Skeletal muscle satellite cell (primary cell): ENCODE measurements at regions not wholly inside any gene's neighbourhood (a gene's known extent, or its start where the extent isn't known, plus 50 kb on each side); places are given as distances from the start of the nearest gene placed in this dataset.

ENCODE experiments used
- H3K27me3 ChIP-seq: 2 replicates; pipeline ENCODE4 v1.7.0; 2013; ENCODE audit warnings: low read length; ENCODE audit not compliant: control insufficient read depth, insufficient read depth
- H3K36me3 ChIP-seq: 2 replicates; pipeline ENCODE4 v1.7.0; 2013; ENCODE audit warnings: mild to moderate bottlenecking, control low read depth, low read length; ENCODE audit not compliant: insufficient read depth
- H3K4me1 ChIP-seq: 2 replicates; pipeline ENCODE4 v1.7.0; 2013; ENCODE audit warnings: low read length; ENCODE audit not compliant: control insufficient read depth, insufficient read depth
- H3K4me2 ChIP-seq: 2 replicates; pipeline ENCODE4 v1.7.0; 2013; ENCODE audit warnings: mild to moderate bottlenecking, low read length
- H3K4me3 ChIP-seq: 2 replicates; pipeline ENCODE4 v1.7.0; 2013; ENCODE audit warnings: low read length
- H3K9ac ChIP-seq: 2 replicates; pipeline ENCODE4 v1.7.0; 2013; ENCODE audit warnings: mild to moderate bottlenecking, low read depth, low read length, moderate library complexity
- H3K9me3 ChIP-seq: replicated peaks from 2 replicates; pipeline ENCODE4 v1.7.0; 2013; ENCODE audit warnings: mild to moderate bottlenecking, control low read depth, low read length

DNA sequence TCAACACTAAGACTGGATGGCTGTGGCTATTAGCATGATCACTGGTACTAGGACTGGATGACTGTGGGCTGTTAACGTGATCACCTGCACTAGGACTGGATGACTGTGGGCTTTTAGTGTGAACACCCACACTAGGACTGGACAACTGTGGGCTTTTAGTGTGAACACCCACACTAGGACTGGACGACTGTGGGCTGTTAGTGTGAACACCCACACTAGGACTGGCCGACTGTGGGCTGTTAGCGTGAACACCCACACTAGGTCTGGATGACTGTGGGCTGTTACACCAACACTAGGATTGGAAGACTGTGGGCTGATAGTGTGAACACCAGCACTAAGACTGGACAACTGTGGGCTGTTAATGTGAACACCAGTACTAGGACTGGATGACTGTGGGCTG lies 329.2 kb downstream of the OSTF1 start:
- Histone ChIP-seq H3K9ac (no peak overlapping the region), H3K4me1 (no peaks in the 10 kb centered on the region), H3K4me2 (no peak overlapping the region), H3K36me3 (no peaks in the 10 kb centered on the region), H3K4me3 (no peak overlapping the region), H3K9me3 (no peaks in the 10 kb centered on the region), H3K27me3 (no peaks in the 10 kb centered on the region)

DNA sequence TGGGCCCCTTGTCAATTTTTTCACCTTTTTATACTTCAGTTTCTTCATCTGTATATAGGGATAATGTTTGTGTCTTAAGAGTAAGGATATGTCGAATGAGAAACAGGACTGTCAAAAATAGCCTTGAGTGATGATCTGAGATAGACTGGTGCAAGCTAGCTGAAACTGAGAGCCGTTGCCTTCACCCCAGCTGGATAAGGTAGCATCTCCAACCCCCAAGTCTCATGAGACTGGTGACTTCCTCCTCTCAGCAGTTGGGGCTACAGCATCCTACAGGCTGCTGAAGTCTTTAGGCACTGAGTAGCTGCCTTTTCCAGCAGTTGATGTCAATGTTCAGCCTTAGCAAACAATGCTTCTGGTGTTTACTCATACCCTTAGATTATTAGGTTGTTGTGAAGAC lies 330.2 kb downstream of the OSTF1 start:
- Histone ChIP-seq H3K4me2 (no peak overlapping the region), H3K4me3 (no peak overlapping the region), H3K36me3 (no peaks in the 10 kb centered on the region), H3K9ac (no peak overlapping the region), H3K9me3 (no peaks in the 10 kb centered on the region), H3K27me3 (no peaks in the 10 kb centered on the region), H3K4me1 (no peaks in the 10 kb centered on the region)

DNA sequence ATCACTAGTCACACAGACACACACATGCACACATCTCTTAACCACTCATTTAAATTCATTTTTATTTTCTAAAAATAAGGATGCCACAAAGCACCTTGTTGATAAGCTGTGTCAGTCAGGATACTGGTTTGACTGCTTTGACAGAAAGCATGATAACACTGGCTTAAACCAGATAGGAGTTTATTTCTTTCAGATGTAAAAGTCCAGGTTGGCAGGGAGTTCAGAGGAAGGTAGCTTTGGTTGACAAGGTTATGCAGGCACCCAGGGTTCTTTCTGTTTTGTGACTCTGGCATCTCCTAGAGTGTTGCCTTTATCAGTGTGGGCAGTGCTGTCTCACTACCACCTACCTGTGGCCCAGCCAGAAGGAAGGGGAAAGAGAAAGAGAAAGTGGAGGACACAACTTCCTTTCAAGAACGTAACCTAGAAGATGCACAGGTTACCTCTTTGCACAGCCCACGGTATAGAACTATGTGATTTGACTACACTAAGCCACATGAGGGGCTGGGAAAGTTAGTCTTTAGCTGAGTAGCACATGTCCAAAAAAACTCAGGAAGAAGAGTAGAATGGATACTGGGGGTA lies 334.7 kb downstream of the OSTF1 start:
- no peak overlapping the region for H3K4me3 ChIP-seq
- H3K9me3 ChIP-seq = no peaks in the 10 kb centered on the region
- H3K27me3 ChIP-seq = no peaks in the 10 kb centered on the region
- no peaks in the 10 kb centered on the region for H3K4me1 ChIP-seq
- no peaks in the 10 kb centered on the region for H3K36me3 ChIP-seq
- H3K9ac ChIP-seq = no peak overlapping the region
- H3K4me2 ChIP-seq = no peak overlapping the region

DNA sequence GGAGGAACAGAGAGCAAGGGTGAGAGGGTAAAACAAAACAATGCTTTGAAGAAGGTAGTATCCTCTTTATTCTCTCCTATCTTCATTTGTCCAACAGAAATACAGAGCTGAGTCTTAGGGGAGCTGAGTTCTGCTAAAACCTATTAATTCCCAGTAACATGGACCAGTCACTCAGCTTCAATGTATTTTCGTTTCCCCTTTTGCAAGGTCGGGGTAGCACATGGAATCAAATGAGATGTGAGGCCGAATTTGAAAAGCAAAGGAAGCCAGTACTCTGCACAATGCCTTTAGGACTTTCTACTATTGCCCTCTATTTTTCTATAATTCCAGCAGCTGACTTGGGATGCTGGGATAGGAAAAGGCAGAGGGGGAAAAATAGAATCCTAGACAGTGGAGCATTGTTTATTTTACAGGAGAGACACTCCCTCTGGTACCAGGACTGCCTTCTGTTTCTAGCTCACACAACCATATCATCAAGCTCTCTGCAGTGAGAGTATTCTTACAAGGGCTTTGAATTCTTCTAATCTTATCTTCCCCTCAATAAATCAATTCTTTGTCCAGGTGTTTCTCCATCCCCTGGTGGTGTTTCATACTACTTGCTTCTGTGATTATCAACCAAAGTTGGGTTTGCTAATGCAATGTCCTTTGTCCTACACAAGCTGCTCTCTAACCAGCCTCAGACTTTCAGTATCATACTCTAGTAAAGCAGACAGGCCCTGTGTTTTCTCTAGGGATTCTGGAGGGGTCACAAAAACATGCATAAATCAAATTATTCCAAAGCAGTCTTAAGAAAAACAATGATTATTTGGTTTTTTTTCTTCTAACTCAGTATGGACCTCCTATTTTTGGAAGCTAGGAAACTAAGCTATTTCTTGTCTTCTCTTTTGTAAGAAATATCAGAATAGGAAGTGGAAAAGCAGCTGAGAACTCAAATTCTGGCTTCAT lies 341.5 kb downstream of the OSTF1 start:
- no peak overlapping the region for H3K4me3 ChIP-seq
- no peak overlapping the region for H3K4me2 ChIP-seq
- H3K4me1 ChIP-seq = no peaks in the 10 kb centered on the region
- no peaks in the 10 kb centered on the region for H3K27me3 ChIP-seq
- H3K9ac ChIP-seq = no peak overlapping the region
- no peaks in the 10 kb centered on the region for H3K9me3 ChIP-seq
- H3K36me3 ChIP-seq = no peaks in the 10 kb centered on the region

DNA sequence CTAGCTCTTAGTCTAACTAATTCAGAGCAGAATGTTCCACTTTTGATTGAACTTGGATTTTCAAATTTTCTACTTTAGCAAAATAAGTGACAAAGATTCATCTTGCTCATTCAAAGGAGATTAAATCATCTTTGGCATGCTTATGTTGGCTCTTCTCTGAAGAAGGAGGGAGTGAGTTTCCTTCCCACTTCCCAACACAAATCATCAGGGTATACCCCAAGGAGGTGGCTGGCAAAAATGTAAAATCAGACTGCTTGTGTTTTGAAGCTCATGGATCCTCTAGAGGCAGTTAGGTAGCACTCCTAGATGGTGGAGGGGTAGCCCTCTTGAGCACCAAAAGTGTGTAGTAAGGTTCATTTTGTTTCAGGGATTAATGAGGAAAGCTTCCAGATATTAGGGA lies 343.1 kb downstream of the OSTF1 start:
- Histone ChIP-seq H3K4me3 (no peak overlapping the region), H3K9me3 (no peaks in the 10 kb centered on the region), H3K4me1 (no peaks in the 10 kb centered on the region), H3K27me3 (no peaks in the 10 kb centered on the region), H3K4me2 (no peak overlapping the region), H3K36me3 (no peaks in the 10 kb centered on the region), H3K9ac (no peak overlapping the region)

DNA sequence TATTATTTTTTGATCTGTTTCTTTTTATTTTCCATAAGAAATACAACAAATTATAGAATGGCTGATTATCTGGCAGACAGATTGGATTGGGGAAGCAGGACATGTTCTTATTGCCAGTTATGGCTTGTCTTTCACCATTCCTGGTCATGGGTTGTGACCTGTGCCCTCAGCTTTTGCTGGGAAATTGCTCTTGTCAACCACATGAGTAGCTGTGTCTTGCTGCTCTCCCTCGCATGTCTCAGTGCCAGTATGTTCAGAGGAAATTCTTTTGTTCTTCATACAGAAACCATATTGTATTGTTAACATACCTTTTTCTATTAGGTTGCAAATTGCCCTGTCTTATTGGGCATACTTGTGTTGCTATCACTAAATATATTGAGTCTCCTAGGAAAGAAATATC lies 344.1 kb downstream of the OSTF1 start:
- Histone ChIP-seq H3K27me3 (no peaks in the 10 kb centered on the region), H3K4me3 (no peak overlapping the region), H3K9me3 (no peaks in the 10 kb centered on the region), H3K4me1 (no peaks in the 10 kb centered on the region), H3K9ac (no peak overlapping the region), H3K36me3 (no peaks in the 10 kb centered on the region), H3K4me2 (no peak overlapping the region)

DNA sequence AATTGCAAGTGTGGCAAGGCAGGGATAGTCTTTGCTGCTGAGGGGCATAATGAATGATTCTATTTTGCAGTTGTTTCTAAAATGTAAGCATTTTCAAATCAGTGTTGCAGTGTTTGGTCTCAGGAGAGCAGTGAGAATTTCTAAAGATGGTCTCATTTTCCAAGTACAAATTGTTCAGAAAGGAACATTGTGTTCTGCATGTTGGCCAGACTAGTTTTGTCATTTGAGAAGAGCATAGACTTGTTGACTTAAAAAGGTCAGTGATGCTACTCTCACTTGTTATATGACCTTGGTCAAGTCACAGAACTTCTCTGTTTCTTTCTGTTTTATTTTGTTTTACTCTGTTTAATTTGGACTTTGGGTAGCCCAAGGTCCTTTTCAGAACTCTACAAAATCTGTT lies 344.6 kb downstream of the OSTF1 start:
- H3K27me3 ChIP-seq = no peaks in the 10 kb centered on the region
- H3K9ac ChIP-seq = no peak overlapping the region
- H3K4me2 ChIP-seq = no peak overlapping the region
- H3K9me3 ChIP-seq = no peaks in the 10 kb centered on the region
- no peaks in the 10 kb centered on the region for H3K36me3 ChIP-seq
- H3K4me3 ChIP-seq = no peak overlapping the region
- H3K4me1 ChIP-seq = no peaks in the 10 kb centered on the region

DNA sequence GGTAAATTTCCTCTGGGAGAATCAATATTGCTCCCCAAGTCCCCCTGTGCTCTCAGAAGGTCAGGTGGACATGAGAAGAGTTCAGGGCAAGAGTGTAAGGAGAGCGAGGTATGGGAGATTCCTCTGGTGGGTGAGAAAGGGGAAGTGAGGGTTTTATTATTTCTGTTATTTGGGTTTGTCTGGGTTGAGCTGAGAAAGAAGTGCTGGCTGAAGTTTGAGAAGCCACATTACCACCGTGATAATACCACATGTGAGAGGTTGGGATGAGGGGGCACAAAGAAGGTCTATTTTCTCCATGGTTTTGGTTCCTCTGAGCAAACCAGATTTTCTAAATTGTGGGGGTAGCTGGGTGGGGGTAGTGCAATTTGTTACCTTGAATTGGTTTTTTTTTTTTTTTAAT lies 350.4 kb downstream of the OSTF1 start:
- Histone ChIP-seq H3K4me1 (no peaks in the 10 kb centered on the region), H3K4me3 (no peak overlapping the region), H3K36me3 (no peaks in the 10 kb centered on the region), H3K4me2 (no peak overlapping the region), H3K9me3 (no peaks in the 10 kb centered on the region), H3K9ac (no peak overlapping the region), H3K27me3 (no peaks in the 10 kb centered on the region)

DNA sequence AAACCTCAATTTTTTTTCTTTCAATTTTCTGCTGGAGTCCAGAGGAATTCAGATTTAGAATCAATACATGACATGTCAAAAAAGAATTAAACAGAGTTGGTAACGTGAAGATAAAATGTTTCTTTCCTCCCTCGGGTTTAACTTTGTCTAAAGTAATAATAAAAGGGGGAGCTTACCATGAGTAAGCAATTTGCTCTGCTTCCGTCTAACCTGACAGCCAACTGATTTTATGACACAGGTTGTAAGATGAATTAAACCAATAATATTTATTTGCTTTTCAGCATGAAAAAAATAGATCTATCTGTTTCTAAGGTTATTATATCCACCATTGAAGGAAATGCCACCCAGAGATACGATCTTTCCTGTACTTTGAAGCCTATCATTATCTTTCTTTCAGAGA lies 352.6 kb downstream of the OSTF1 start:
- no peaks in the 10 kb centered on the region for H3K36me3 ChIP-seq
- no peaks in the 10 kb centered on the region for H3K9me3 ChIP-seq
- no peaks in the 10 kb centered on the region for H3K4me1 ChIP-seq
- no peak overlapping the region for H3K9ac ChIP-seq
- no peak overlapping the region for H3K4me2 ChIP-seq
- H3K4me3 ChIP-seq = no peak overlapping the region
- no peaks in the 10 kb centered on the region for H3K27me3 ChIP-seq

DNA sequence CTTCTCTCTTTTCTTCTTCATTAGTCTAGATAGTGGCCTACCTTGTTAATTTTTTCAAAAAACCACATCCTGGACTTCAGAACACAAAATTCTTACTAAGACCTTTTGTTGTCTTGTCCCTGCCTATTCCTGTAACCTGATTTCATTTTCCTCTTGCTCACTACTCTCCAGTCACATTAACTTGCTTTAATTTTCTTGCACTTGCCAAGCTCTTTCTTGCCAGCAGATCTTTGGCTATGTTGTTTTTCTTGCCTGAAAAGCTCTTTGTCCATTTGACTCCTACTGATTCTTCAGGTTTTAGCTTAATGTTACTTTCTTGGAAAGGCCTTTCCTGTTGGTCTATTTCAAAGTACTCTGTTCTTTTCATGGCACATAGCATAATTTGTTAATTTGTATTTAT lies 356.8 kb downstream of the OSTF1 start:
- Histone ChIP-seq H3K36me3 (no peaks in the 10 kb centered on the region), H3K4me1 (no peaks in the 10 kb centered on the region), H3K9ac (no peak overlapping the region), H3K9me3 (no peaks in the 10 kb centered on the region), H3K4me3 (no peak overlapping the region), H3K27me3 (no peaks in the 10 kb centered on the region), H3K4me2 (no peak overlapping the region)

DNA sequence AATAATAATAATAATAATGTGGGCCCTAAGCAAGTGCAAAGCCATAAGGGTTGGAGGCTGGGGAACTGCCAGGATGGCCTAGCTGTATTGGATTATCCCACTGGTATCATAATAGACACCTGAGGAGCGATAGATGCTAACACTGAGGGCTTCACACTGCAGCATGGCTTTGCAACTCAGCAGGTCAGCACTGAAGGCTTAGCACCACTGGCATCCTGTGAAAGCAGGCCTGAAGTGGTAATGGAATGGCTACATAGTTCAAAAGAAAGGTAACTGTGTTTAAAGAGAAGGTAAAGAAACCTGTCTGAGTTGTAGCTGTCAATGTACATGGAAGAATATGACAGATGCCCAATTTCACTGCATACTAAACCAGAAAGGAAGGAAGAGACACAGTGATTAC lies 359.0 kb downstream of the OSTF1 start:
- peaks cover 3% of the 10 kb centered on the region for H3K4me1 ChIP-seq
- no peaks in the 10 kb centered on the region for H3K36me3 ChIP-seq
- no peaks in the 10 kb centered on the region for H3K9me3 ChIP-seq
- no peak overlapping the region for H3K9ac ChIP-seq
- H3K27me3 ChIP-seq = no peaks in the 10 kb centered on the region
- H3K4me3 ChIP-seq = no peak overlapping the region
- H3K4me2 ChIP-seq = no peak overlapping the region

DNA sequence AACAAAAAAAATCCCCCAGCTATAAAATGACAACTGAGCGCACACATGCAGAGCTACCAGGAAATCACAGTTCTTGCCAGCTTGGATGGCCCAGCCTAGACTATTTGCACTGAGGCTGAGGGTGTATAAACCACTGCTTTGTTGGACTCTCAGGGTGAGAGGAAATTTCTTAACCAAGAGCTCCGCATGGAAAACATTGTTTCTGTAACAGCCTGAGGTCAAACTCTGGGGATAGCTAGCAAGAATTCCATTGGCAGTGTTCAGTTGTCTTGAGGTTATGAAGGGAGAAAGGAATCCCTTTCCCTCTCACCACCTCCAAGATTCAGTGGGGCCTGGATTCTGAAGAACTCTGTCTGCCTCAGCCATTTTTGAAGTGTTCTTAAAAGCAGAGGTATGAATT lies 360.0 kb downstream of the OSTF1 start:
- no peaks in the 10 kb centered on the region for H3K36me3 ChIP-seq
- no peak overlapping the region for H3K9ac ChIP-seq
- peaks cover 3% of the 10 kb centered on the region for H3K4me1 ChIP-seq
- H3K27me3 ChIP-seq = no peaks in the 10 kb centered on the region
- H3K4me2 ChIP-seq = no peak overlapping the region
- no peak overlapping the region for H3K4me3 ChIP-seq
- no peaks in the 10 kb centered on the region for H3K9me3 ChIP-seq
